ENCODE measurements at regions not wholly inside any gene's neighbourhood (a gene's known extent, or its start where the extent isn't known, plus 50 kb on each side); places are given as distances from the start of the nearest gene placed in this dataset.

DNA sequence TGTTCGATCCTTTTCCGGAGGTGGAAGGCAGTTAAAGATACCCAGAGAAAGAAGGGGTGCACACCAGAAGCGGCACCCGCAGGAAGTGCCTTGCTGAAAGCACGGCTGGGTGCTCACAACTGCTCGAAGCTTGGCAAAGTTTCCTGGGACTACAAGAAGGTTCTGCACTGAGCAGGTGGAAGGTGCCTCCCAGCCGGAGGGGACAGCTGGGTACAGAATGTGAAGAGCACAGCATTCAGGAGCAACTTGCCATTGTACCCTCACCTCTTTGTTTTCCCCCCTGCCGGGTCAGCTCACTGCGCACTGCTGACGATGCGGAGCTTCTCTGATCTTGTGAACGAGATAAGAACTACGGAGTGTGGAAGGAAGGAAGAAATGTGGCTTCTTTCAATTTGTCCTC, 289.2 kb downstream of the FBXW7 start:
- no peak for TF ChIP-seq SCRT2 (tag by site-specific recombination; IDR thresholded peaks at IDR 0.05)
- TF ChIP-seq ZNF596 (tag by site-specific recombination; IDR thresholded peaks at IDR 0.05), result no peak
- TF ChIP-seq WT1 (tag by site-specific recombination; IDR thresholded peaks at IDR 0.05), result no peak
- TF ChIP-seq YY1 (tag by site-specific recombination; IDR thresholded peaks at IDR 0.05), result no peak
- no peak for TF ChIP-seq ZNF266 (tag by site-specific recombination; IDR thresholded peaks at IDR 0.05; ENCODE audit: low read depth)
- TF ChIP-seq ZBTB20 (tag by site-specific recombination; IDR thresholded peaks at IDR 0.05), result no peak
- no peak for TF ChIP-seq ZXDB (tag by site-specific recombination; IDR thresholded peaks at IDR 0.05)
- no peak for TF ChIP-seq ZNF792 (tag by site-specific recombination; IDR thresholded peaks at IDR 0.05)
- no peak for TF ChIP-seq BCL11A (tag by site-specific recombination; IDR thresholded peaks at IDR 0.05; ENCODE audit: low read depth)
- no peak for TF ChIP-seq TCF7L2 (IDR thresholded peaks at IDR 0.05; ENCODE audit: borderline replicate concordance, low read depth, low read length)
- TF ChIP-seq ZNF600 (tag by site-specific recombination; IDR thresholded peaks at IDR 0.05), result no peak
- TF ChIP-seq ZNF585B (tag by site-specific recombination; IDR thresholded peaks at IDR 0.05), result no peak
- TF ChIP-seq KLF8 (tag by site-specific recombination; IDR thresholded peaks at IDR 0.05), result no peak
- no peaks in the 10 kb centered on the region for H3K9me3 ChIP-seq (ENCODE audit: control insufficient read depth, insufficient read depth, low read depth, low read length)
- no peaks in the 10 kb centered on the region for H3K36me3 ChIP-seq (ENCODE audit: control insufficient read depth in 2 of 2, insufficient read depth in 1 of 2, low read length in 2 of 2)
- no peaks in the 10 kb centered on the region for H3K4me1 ChIP-seq (ENCODE audit: control insufficient read depth, insufficient read depth, low read length)
- no peak overlapping the region for H3K4me3 ChIP-seq (ENCODE audit: low read depth, low read length)
- ChIA-PET CTCF (no interaction called here), POLR2A (no interaction called here)
- H3K27ac ChIP-seq (ENCODE audit: extremely low read depth, low read depth, low read length), result no peak overlapping the region

DNA sequence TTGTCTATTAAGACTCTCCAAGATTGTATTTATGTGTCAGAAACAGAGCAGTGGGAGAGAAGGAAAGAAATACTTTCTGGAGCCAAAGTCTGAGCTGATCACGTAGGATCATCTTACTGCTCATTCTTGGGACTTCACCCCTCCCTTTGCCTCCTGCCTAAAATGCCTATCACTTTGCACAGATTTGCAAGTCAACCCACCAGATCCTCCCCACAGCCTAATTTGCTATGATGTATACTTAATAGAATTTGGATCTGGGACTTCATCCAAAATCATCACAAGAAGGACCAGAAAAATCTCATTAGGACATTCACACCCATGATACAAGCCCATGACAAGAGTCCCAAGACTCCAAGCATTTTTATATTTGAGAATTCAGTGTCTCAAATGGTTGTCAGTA, 290.2 kb downstream of the FBXW7 start:
- POLR2A ChIA-PET, result no interaction called here
- CTCF ChIA-PET, result no interaction called here

GRCh38 chr4:152244659-152245058, 291.2 kb downstream of the FBXW7 start:
- Histone ChIP-seq H3K4me3 (ENCODE audit: low read depth, low read length) (no peak overlapping the region), H3K36me3 (ENCODE audit: control insufficient read depth in 2 of 2, insufficient read depth in 1 of 2, low read length in 2 of 2) (no peaks in the 10 kb centered on the region), H3K9me3 (ENCODE audit: control insufficient read depth, insufficient read depth, low read depth, low read length) (no peaks in the 10 kb centered on the region), H3K27ac (ENCODE audit: extremely low read depth, low read depth, low read length) (no peak overlapping the region), H3K4me1 (ENCODE audit: control insufficient read depth, insufficient read depth, low read length) (no peaks in the 10 kb centered on the region)
- ChIA-PET POLR2A (no interaction called here), CTCF (no interaction called here)
- TF ChIP-seq SP2 (tag by site-specific recombination; IDR thresholded peaks at IDR 0.05), result no peak
- TF ChIP-seq, protein P1, sequence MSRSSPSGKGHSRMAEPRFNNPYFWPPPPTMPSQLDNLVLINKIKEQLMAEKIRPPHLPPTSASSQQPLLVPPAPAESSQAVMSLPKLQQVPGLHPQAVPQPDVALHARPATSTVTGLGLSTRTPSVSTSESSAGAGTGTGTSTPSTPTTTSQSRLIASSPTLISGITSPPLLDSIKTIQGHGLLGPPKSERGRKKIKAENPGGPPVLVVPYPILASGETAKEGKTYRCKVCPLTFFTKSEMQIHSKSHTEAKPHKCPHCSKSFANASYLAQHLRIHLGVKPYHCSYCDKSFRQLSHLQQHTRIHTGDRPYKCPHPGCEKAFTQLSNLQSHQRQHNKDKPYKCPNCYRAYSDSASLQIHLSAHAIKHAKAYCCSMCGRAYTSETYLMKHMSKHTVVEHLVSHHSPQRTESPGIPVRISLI (tag by site-specific recombination; IDR thresholded peaks at IDR 0.05), result no peak
- no peak for TF ChIP-seq ZNF623 (tag by site-specific recombination; IDR thresholded peaks at IDR 0.05)

More for the DNA sequence above, 290.2 kb downstream of the FBXW7 start:
- Histone ChIP-seq H3K36me3 (ENCODE audit: control insufficient read depth in 2 of 2, insufficient read depth in 1 of 2, low read length in 2 of 2) (no peaks in the 10 kb centered on the region), H3K9me3 (ENCODE audit: control insufficient read depth, insufficient read depth, low read depth, low read length) (no peaks in the 10 kb centered on the region), H3K4me3 (ENCODE audit: low read depth, low read length) (no peak overlapping the region), H3K27ac (ENCODE audit: extremely low read depth, low read depth, low read length) (no peak overlapping the region), H3K4me1 (ENCODE audit: control insufficient read depth, insufficient read depth, low read length) (no peaks in the 10 kb centered on the region)
- TF ChIP-seq SP3 (tag by site-specific recombination; IDR thresholded peaks at IDR 0.05) (no peak), ZNF433 (tag by site-specific recombination; IDR thresholded peaks at IDR 0.05; ENCODE audit: low read depth) (no peak), ZNF510 (tag by site-specific recombination; IDR thresholded peaks at IDR 0.05; ENCODE audit: insufficient replicate concordance) (no peak), ZNF366 (tag by site-specific recombination; conservative IDR thresholded peaks at IDR 0.05) (no peak), ZNF585B (tag by site-specific recombination; IDR thresholded peaks at IDR 0.05) (no peak)
